ENCODE measurements at regions not wholly inside any gene's neighbourhood (a gene's known extent, or its start where the extent isn't known, plus 50 kb on each side); places are given as distances from the start of the nearest gene placed in this dataset.

GRCh38 chr2:7209757-7210555, 292.7 kb downstream of the RNF144A start:
- no peak for DNase-seq (ENCODE audit: low read depth in 2 of 2)

GRCh38 chr2:7210712-7211111, 293.5 kb downstream of the RNF144A start:
- no peak for DNase-seq (ENCODE audit: low read depth in 2 of 2)

- DNase-seq (ENCODE audit: low read depth in 2 of 2), result no peak
Measured at GRCh38 chr2:7225848-7226247, 308.6 kb downstream of the RNF144A start.

- DNase-seq (ENCODE audit: low read depth in 2 of 2), result no peak
Measured at GRCh38 chr2:7226501-7226900, 309.3 kb downstream of the RNF144A start.

GRCh38 chr2:7233126-7233525, 315.9 kb downstream of the RNF144A start:
- no peak for DNase-seq (ENCODE audit: low read depth in 2 of 2)

GRCh38 chr2:7237466-7237865, 320.3 kb downstream of the RNF144A start:
- no peak for DNase-seq (ENCODE audit: low read depth in 2 of 2)

- no peak for DNase-seq (ENCODE audit: low read depth in 2 of 2)
Measured at GRCh38 chr2:7239078-7239477, 321.9 kb downstream of the RNF144A start.

- DNase-seq (ENCODE audit: low read depth in 2 of 2), result no peak
Measured at GRCh38 chr2:7241041-7241745, 324.0 kb downstream of the RNF144A start.

- no peak for DNase-seq (ENCODE audit: low read depth in 2 of 2)
Measured at GRCh38 chr2:7242189-7242867, 325.1 kb downstream of the RNF144A start.

- DNase-seq (ENCODE audit: low read depth in 2 of 2), result no peak
Measured at GRCh38 chr2:7243276-7243675, 326.1 kb downstream of the RNF144A start.

GRCh38 chr2:7256377-7256776, 339.2 kb downstream of the RNF144A start:
- no peak for DNase-seq (ENCODE audit: low read depth in 2 of 2)

GRCh38 chr2:7262727-7263126, 345.5 kb downstream of the RNF144A start:
- DNase-seq (ENCODE audit: low read depth in 2 of 2), result no peak

- no peak for DNase-seq (ENCODE audit: low read depth in 2 of 2)
Measured at GRCh38 chr2:7264791-7265190, 347.6 kb downstream of the RNF144A start.

GRCh38 chr2:7265286-7265685, 348.1 kb downstream of the RNF144A start:
- no peak for DNase-seq (ENCODE audit: low read depth in 2 of 2)

GRCh38 chr2:7269106-7269643, 352.0 kb downstream of the RNF144A start:
- DNase-seq (ENCODE audit: low read depth in 2 of 2), result no peak

GRCh38 chr2:7270011-7270431, 352.8 kb downstream of the RNF144A start:
- no peak for DNase-seq (ENCODE audit: low read depth in 2 of 2)

GRCh38 chr2:7272210-7272609, 355.0 kb downstream of the RNF144A start:
- no peak for DNase-seq (ENCODE audit: low read depth in 2 of 2)

GRCh38 chr2:7278984-7279383, 361.8 kb downstream of the RNF144A start:
- no peak for DNase-seq (ENCODE audit: low read depth in 2 of 2)

GRCh38 chr2:7279421-7279949, 362.3 kb downstream of the RNF144A start:
- no peak for DNase-seq (ENCODE audit: low read depth in 2 of 2)

GRCh38 chr2:7280790-7281189, 363.6 kb downstream of the RNF144A start:
- no peak for DNase-seq (ENCODE audit: low read depth in 2 of 2)

GRCh38 chr2:7281231-7282201, 364.3 kb downstream of the RNF144A start:
- no peak for DNase-seq (ENCODE audit: low read depth in 2 of 2)
